Prostate gland (tissue), 2 donors: ENCODE measurements at regions not wholly inside any gene's neighbourhood (a gene's known extent, or its start where the extent isn't known, plus 50 kb on each side); places are given as distances from the start of the nearest gene placed in this dataset.

Experiments
- DNase-seq: peaks from one replicate; pipeline ENCODE4 v3.0.0-alpha.2; 2019; ENCODE audit warnings: low spot score
- H3K27ac ChIP-seq, 2 donors: fragments of 200-600 bp; sonication (generic); 2 replicates each; pipeline ENCODE4 v1.5.1; 2017 to 2019
- H3K27me3 ChIP-seq: fragments of 200-600 bp; sonication (generic); replicated peaks from 2 replicates; pipeline ENCODE4 v1.5.1; 2019; ENCODE audit not compliant: insufficient read depth
- H3K36me3 ChIP-seq, 2 donors: fragments of 200-600 bp; sonication (generic); 1 replicate in 1 of 2; 2 replicates in 1 of 2; pipeline versions ENCODE4 v1.5.1 to v1.8.1; 2017 to 2019
- H3K4me1 ChIP-seq: fragments of 200-600 bp; sonication (generic); replicated peaks from 2 replicates; pipeline ENCODE4 v1.5.1; 2019
- H3K4me3 ChIP-seq, 2 donors: fragments of 200-600 bp; sonication (generic); 2 replicates each; pipeline ENCODE4 v1.5.1; 2017 to 2019
- H3K9me3 ChIP-seq: fragments of 200-600 bp; sonication (generic); 2 replicates; pipeline ENCODE4 v1.5.1; 2017
- CTCF ChIP-seq, 4 experiments: fragments of 200-600 bp in 2 of 4; fragments of 450-650 bp in 2 of 4; sonication (generic) in 2 of 4; IDR thresholded peaks; 1 replicate in 3 of 4; 2 replicates in 1 of 4; pipeline ENCODE4 v1.5.1; 2016 to 2019; ENCODE audit warnings: antibody characterized with exemption in 4 of 4, mild to moderate bottlenecking in 2 of 4, moderate library complexity in 2 of 4
- POLR2A ChIP-seq: fragments of 450-650 bp; IDR thresholded peaks from one replicate; pipeline ENCODE4 v1.6.1; 2016; ENCODE audit warnings: antibody characterized with exemption, mild to moderate bottlenecking
- POLR2AphosphoS5 ChIP-seq: sonication (generic); formaldehyde crosslinking; IDR thresholded peaks from one replicate; pipeline ENCODE4 v1.6.1; 2017; ENCODE audit warnings: antibody characterized with exemption
- WGBS: methylation state at CpG from one replicate; pipeline ENCODE4 v1.1.5; 2018; 5-methylcytosine and 5-hydroxymethylcytosine counted together
- intact Hi-C: fragments of 100-400 bp; cut with DNase I; formaldehyde crosslinking; loops from one replicate; pipeline ENCODE4 v1.14.2; 2022

GRCh38 chr10:111455776-111456426 lies 379.1 kb downstream of the ADRA2A start:
- TF ChIP-seq CTCF (IDR thresholded peaks at IDR 0.05), result no peak
- no peak for TF ChIP-seq POLR2A
- TF ChIP-seq POLR2AphosphoS5, result no peak
- DNase-seq, result no peak
- Histone ChIP-seq H3K27ac (no peak overlapping the region), H3K36me3 (no peaks in the 10 kb centered on the region), H3K4me1 (no peaks in the 10 kb centered on the region), H3K9me3 (no peaks in the 10 kb centered on the region), H3K4me3 (no peak overlapping the region), H3K27me3 (peaks cover 5% of the 10 kb centered on the region)
- 35% methylated on average over 2 of the region's 2 CpGs for WGBS
- intact Hi-C loops, result no loop called here

GRCh38 chr10:111458256-111458655 lies 381.4 kb downstream of the ADRA2A start:
- WGBS, result 53% methylated on average over 1 of the region's 1 CpG
- no peaks in the 10 kb centered on the region for H3K36me3 ChIP-seq
- H3K9me3 ChIP-seq, result no peaks in the 10 kb centered on the region
- TF ChIP-seq CTCF (IDR thresholded peaks at IDR 0.05), result no peak
- TF ChIP-seq POLR2A, result no peak
- no peak for TF ChIP-seq POLR2AphosphoS5
- H3K4me3 ChIP-seq, result no peak overlapping the region
- no peaks in the 10 kb centered on the region for H3K4me1 ChIP-seq
- intact Hi-C loops, result no loop called here
- DNase-seq, result no peak
- no peak overlapping the region for H3K27ac ChIP-seq
- H3K27me3 ChIP-seq, result peaks cover 5% of the 10 kb centered on the region

GRCh38 chr10:111459967-111460366 lies 383.1 kb downstream of the ADRA2A start:
- Histone ChIP-seq H3K36me3 (no peaks in the 10 kb centered on the region), H3K27me3 (peaks cover 5% of the 10 kb centered on the region), H3K4me3 (no peak overlapping the region), H3K27ac (no peak overlapping the region), H3K4me1 (no peaks in the 10 kb centered on the region), H3K9me3 (no peaks in the 10 kb centered on the region)
- TF ChIP-seq CTCF (IDR thresholded peaks at IDR 0.05) (no peak), POLR2AphosphoS5 (no peak), POLR2A (no peak)
- 84% methylated on average over 2 of the region's 2 CpGs for WGBS
- intact Hi-C loops, result no loop called here
- no peak for DNase-seq

- WGBS, result 91% methylated on average over 7 of the region's 7 CpGs
- H3K27ac ChIP-seq, result no peak overlapping the region
- intact Hi-C loops, result no loop called here
Measured at GRCh38 chr10:111472445-111472844, 395.6 kb downstream of the ADRA2A start.

More at GRCh38 chr10:111472445-111472844, 395.6 kb downstream of the ADRA2A start:
- no peaks in the 10 kb centered on the region for H3K9me3 ChIP-seq
- TF ChIP-seq POLR2A, result no peak
- no peak for TF ChIP-seq CTCF (IDR thresholded peaks at IDR 0.05)
- TF ChIP-seq POLR2AphosphoS5, result no peak
- H3K27me3 ChIP-seq, result no peaks in the 10 kb centered on the region
- no peaks in the 10 kb centered on the region for H3K4me1 ChIP-seq
- no peak for DNase-seq
- H3K36me3 ChIP-seq, result no peaks in the 10 kb centered on the region
- H3K4me3 ChIP-seq, result no peak overlapping the region
